Sciatic nerve (tissue), 2 donors: ENCODE measurements at regions not wholly inside any gene's neighbourhood (a gene's known extent, or its start where the extent isn't known, plus 50 kb on each side); places are given as distances from the start of the nearest gene placed in this dataset.
"Not testable (repeated sequence)": the region's sequence is repeated elsewhere in the genome, so short reads cannot be mapped to it uniquely, and the experiment has no call there.

Source experiments
- ATAC-seq: fragments of 200-7000 bp; cut with Tn5 transposase; one replicate; pipeline ENCODE4 v1.9.1; 2020; ENCODE audit warnings: mild to moderate bottlenecking, moderate library complexity
- DNase-seq: peaks from one replicate; pipeline ENCODE4 v3.0.0-alpha.2; 2020; ENCODE audit warnings: low spot score
- intact Hi-C: fragments of 100-400 bp; cut with DNase I; formaldehyde crosslinking; loops from one replicate; pipeline ENCODE4 v1.14.2; 2022
- donor health status: DM: no; HTN: no; CAD: no.
- donor health status: DM: no; HTN: no; CAD: no.

DNA sequence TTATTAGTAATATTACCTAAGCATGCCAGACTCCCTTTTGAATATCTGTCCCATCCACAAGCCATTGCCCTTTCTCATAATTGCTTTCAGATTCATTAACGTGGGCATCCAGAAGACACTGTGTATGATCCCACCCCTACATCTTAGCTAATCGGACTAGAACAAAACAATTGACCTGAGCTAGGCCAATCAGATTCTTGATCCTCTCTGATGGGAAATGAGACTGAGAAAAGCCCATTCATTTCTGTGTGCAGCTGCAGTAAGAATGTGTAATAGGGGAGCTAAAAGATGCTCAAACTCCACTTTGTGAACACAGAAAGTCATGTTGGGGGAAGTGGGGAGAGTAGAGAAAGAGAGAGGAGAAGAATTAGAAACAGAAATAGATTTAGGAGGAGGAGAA lies 281.7 kb upstream of the G2E3 start:
- DNase-seq (no peak), ATAC-seq (no peak)
- intact Hi-C loops, result no loop called here

DNA sequence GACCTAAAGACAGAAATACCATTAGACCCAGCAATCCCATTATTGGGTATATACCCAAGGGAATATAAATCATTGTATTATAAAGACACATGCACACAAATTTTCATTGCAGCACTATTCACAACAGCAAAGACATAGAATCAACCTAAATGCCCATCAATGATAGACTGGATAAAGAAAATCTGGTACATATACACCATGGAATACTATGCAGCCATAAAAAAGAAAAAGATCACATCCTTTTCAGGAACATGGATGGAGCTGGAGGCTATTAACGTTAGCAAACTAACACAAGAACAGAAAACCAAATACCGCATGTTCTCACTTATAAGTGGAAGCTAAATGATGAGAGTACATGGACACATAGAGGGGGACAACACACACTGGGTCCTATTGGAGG lies 280.1 kb upstream of the G2E3 start:
- ATAC-seq, DNase-seq, intact Hi-C loops: not testable (repeated sequence)

DNA sequence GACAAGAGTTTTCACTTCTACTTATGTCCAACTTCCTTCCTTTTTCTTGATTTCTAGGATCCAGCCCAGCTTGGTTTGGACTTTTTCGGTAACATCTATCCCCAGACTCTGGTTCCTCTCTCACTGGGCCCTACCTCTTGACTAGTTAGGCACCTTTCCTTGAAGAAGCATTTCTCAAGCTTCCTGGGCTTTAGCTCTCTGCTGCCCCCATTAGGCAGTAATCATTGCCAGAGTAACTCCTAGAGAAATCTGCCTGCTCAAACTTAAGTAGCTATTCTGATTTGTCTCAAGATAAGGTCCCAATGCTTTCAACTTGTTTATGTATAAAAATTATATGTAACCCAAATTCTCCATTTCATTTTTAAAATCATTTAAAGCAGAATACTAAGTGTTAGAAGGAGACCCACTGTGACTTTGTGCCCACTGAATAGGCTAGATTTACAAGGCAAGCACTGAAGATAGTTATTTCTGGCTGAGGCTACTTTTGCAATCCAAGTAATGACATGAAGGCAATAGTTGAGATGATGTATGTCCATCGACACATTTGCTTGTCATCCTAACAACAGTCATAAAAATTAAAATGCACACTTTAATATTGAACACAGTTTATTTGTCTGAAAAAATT lies 275.0 kb upstream of the G2E3 start:
- intact Hi-C loops, result no loop called here
- DNase-seq, result no peak
- no peak for ATAC-seq

DNA sequence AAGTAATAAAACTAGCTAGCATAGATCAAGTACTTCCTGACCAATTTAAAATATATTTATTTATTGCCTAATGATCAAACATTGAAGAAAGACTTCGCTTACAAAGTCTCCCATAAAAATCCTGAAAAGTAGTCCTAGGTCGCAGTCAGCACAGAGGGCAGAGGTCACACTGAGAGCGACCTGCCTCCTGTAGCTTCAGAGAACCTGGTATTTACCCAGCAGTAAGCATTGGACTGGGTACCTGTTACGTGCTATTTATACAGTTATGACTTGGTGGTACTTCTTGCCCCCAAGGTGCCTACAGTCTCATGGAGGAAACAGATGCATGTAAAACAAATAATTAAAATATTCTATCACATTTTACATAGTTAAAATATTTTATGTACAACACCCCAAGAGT lies 274.1 kb upstream of the G2E3 start:
- no peak for ATAC-seq
- intact Hi-C loops, result no loop called here
- DNase-seq, result no peak

DNA sequence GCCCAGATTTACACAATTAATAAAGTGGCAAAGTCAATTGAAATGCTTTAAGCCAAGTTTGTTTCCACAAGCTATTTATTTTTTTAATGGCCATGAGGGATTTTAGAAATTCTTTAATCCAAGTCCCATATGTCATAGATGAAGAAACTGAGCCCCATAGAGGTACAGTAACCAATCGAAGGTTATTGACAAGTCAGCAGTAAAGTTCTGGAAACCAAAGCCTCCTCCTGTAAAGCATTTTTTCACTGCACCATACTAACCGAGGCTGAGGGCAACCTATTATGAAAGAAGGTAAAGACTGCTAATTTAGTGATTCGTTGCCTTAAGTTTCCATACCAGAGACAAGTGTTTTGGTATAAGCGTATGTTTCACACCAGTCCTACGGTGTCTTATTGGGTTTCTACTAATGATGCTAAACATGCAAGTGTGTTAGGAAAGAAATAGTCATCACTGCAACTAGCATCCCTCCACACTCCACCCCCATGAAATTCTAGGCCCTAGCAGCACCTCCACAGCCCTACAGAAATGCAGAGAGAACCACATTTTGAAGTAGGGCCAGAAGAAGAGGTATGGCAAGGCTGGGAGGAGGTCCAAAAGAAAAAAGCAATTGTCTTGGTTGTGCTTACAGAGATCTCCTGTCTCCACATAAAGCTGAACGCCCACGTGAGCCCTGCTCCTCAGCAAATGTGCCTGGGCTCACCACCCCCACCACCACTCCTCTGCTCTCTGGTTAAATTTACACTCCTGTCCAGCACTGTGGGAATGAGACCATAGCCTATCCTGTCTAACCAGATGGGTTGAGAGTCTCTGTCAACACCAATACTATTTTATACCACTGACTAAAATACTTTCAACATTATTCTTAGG lies 271.1 kb upstream of the G2E3 start:
- ATAC-seq (no peak), DNase-seq (no peak)
- intact Hi-C loops, result no loop called here

DNA sequence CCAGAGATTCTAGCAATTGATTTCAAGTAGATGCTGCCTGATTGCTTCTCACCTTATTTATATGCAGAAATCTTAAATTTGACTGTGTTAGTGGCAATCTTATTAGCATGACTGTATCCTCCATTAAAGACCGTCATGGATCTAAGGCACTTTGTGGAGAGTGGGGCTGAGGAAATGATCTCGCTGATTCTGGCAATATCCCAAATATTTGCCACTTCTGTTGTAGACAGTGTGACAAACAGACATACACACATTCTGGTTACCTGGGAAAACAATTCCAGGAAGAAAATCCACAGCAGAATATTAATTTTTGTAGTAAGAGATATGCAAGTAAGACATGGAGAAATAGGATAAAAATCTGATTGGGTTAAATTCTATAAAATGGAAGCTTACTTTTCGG lies 269.0 kb upstream of the G2E3 start:
- ATAC-seq (no peak), DNase-seq (no peak)

DNA sequence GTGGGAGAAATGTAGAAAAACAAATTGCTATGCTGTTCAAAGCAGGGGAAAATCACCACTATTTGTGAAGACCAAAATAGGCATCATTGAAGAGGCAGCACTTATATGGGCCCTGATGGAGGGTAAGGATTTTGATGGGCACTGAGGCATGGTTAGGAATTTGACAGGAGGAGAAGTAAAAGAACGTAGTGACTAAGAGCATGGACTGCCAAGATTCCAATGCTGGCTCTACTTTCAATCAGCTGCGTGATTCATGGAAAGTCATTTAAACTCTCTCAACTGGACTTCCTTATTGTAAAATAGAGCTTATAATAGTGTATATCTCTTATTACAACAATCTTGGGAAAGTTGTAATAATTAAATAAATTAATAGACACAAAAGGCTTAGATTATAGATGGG lies 267.7 kb upstream of the G2E3 start:
- no peak for DNase-seq

More for the DNA sequence above, 269.0 kb upstream of the G2E3 start:
- intact Hi-C loops, result no loop called here

DNA sequence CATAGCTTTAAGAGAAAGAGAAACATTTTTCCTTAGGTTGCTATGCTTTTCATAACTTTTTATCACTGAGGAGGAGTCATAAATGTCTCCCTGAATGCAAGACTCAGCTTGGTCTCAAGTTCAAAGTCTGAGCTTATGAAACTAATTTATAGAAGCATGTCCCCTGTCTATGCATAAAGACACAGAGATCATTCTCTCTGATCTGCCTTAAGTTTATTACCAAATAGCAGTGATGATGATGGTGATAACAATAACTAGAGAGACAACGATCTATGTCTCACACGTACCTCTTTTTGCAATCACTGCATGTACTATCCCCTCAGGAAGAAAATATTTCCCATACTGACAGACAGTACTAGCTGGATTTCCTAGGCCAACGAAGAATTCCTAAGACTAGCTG lies 266.4 kb upstream of the G2E3 start:
- DNase-seq, result no peak
- no peak for ATAC-seq
- intact Hi-C loops, result no loop called here

More for the DNA sequence above, 267.7 kb upstream of the G2E3 start:
- intact Hi-C loops, result no loop called here
- ATAC-seq, result no peak

DNA sequence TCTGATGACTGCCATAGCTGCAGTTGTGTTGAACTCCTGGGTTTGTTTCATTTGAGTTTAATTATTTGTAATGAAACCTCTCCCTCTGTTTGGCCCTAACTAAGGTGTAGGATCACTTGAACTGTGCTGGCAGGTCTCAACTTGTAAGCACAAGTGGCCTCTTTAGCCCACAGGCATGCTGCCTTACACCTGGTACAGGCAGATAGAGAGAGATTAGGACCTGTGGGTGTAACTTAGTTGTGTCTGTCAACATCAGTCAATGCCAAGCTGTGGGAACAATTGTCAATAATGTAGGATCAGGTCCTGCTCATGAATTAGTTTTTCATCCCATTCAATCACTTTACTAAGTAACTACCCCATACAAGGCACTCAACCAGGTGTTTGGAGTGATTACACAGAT lies 263.0 kb upstream of the G2E3 start:
- intact Hi-C loops, result no loop called here
- ATAC-seq (no peak), DNase-seq (no peak)

DNA sequence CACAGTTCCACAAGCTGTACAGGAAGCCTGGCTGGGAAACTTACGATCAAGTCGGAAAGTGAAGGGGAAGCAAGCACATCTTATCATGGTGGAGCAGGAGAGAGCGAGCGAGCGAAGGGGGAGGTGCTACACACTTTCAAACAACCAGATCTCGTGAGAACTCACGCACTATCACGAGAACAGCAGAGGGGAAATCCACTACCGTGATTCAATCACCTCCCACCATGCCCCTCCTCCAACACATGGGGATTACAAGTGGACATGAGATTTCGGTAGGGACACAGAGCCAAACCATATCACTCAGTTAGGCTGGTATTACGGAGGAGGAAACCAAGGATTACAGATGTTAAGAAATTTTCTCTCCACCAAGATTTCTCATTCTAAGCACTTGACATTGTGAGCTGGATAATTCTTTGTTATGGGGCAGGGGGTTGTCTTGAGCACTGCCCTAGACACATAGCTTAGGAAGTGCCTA lies 262.0 kb upstream of the G2E3 start:
- no peak for ATAC-seq
- intact Hi-C loops, result no loop called here
- DNase-seq, result no peak

DNA sequence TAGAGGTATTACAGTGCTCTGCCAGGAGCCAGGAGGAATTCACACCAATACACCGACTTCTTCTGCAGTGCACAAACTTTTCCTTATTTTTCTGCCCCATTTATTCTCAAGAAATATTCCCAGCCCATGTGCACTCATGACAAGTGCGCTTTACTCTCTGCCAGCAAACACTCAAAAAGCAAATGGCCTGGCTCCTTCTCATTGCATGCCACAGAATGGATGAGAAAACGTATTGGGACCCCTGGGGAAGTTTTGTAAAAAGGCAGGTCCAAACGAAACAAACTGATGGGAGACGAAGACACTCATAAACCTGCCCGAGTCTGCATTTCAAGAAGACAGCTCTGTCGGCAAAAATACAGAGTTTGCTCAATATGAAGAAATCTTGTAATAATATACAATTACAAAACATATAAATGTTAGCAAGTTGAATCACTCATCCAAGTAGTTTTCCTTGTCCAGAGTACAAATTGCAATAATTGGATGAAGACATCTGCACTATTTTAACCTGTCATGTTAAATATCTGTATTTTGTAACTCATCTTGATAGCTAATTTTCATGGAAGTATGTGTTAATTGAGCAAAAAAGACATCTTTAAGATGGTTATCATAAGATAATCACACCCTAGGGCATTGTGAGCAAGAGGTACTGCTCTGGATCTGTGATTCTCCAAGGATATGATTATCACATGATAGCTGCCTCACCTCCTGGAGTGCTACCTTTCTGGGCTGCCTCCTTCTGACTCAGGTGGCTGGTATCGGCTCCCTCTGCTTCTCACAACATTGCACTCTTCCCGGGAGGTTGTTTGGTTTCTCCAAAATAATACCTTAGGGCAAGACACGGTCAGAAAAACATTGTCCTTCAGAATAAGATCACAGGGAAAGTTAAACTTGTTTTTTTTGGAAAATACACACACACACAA lies 260.8 kb upstream of the G2E3 start:
- no peak for DNase-seq
- intact Hi-C loops, result no loop called here
- ATAC-seq, result no peak

DNA sequence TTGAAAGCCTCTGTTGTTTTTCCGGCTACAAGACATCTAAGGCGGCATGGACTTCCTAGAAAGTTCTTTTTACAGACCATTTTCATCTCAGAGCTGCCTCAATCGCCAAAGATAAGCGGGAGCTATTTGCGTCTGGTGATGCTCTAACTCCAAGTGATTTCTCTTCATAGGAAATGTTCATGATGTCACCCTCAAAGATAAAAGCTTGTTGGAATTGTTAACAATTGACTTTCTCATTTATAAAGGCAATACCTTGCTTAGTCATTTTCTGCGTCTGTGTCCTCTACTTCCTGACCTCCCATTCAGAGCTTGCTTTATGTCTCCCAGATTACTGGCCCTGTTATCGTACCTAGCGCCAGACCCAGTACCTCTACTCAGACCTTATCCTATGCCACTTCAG lies 259.0 kb upstream of the G2E3 start:
- no peak for DNase-seq
- ATAC-seq, result no peak
- intact Hi-C loops, result no loop called here

DNA sequence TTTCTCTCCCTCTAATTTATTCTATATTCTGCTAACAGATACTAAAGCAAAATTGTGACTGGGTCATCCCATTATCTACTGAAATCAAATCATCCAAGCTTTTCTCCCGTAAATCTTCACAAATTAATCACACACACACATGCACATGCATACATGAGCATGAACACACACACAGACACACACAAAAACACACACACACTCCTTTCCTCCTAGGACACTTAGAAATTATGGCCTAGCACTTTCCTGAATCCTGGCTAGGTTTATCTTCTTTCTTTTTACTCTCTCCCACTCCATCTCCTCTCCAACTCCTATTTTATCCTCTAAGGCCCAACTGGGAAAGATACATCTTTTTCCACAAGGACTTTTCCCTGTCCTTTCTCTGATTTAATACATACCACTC lies 255.6 kb upstream of the G2E3 start:
- intact Hi-C loops, result no loop called here
- ATAC-seq, result no peak
- no peak for DNase-seq

DNA sequence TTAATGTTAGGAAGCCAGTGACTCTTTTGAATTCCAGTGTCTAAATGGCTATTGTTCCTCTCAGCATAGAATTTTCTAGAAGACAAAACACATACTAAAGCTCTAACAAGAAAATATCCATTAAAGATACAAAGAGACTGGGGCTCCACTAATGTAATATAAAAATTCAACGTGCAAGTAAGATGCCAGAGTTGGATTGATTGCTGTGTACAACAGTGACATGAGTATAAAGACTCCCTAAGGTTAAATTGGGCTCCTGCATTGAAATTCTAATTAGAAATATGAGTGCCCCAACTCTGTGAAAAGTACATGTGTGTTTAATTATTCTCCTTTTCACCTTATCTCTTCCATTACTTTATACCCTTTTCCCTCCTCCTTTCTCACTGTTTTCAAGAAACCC lies 253.6 kb upstream of the G2E3 start:
- no peak for DNase-seq
- intact Hi-C loops, result no loop called here
- no peak for ATAC-seq

DNA sequence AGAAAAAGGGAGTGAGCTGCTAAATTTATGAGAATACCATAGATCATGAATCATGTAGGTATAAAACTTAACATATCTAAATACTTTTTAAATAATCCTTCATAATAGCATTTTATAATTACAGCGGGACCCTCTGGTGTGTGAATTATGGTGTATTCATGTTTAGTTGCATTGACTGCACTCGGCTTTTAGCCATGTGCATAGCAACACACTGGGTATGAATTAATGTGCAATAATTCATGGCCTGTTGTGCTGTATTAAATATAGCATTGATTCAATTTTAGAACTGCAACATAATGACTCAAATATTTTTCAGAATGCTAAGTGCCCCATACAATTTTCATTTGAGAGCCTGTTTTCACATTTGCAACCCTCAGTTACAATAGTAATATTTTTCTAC lies 249.6 kb upstream of the G2E3 start:
- DNase-seq (no peak), ATAC-seq (no peak)
- intact Hi-C loops, result no loop called here

DNA sequence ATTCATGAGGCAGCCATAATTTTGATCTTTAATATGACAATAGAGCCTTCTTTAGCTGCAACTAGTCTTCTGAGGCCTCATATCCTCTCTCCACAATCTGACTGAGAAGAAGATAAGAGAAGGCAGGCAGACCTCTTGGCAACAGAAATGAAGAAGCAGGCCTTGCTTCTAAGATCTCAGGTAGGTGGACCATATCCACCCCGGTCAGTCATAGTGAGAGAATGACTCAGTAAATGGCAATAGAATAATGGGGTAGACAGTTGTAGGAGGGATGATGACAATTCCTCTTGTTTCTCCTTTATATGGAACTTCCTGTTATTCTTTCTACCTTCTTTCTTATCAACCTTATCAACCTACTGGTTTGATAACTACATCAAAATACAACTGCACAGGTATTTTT lies 246.7 kb upstream of the G2E3 start:
- intact Hi-C loops, result no loop called here

DNA sequence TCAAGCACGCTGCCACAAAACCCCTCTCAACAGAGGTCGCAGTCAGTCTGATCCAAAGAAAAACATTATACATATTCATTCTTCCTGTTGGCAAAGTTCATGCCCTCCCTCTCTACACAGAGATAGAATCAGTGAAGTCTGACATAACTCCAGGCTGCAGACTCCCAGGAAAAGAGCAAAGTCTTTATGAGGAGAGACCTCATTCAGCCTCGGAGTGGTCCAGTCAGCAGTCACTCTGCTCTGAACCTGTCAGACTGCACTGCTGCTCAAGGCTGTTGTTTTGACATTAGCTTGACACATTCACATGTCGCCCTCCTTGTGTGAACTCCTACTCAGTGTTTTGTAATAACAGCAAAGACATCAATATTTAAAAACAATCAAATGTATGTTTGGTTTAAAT lies 241.2 kb upstream of the G2E3 start:
- DNase-seq (no peak), ATAC-seq (no peak)
- intact Hi-C loops, result no loop called here

More for the DNA sequence above, 246.7 kb upstream of the G2E3 start:
- ATAC-seq (no peak), DNase-seq (no peak)

DNA sequence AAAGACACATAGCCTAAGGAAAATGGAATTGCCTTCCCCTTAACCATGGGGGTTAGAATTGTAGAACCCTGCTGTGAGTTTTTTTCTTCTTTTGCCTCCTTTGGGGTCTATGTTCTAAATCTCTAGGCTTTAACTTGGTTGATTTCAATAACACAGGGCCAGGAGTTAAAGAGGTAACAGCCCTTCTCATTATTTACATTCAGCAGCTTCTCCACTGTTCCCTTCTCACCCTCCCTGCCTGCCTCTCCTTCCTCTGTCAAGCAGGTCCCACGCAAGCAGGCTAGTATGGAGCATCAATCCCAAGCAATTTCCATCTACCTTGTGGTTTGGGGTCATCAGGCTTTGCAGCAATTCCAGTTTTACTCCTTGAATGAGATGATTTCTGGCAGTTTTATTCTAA lies 236.1 kb upstream of the G2E3 start:
- DNase-seq (no peak), ATAC-seq (no peak)
- intact Hi-C loops, result no loop called here

DNA sequence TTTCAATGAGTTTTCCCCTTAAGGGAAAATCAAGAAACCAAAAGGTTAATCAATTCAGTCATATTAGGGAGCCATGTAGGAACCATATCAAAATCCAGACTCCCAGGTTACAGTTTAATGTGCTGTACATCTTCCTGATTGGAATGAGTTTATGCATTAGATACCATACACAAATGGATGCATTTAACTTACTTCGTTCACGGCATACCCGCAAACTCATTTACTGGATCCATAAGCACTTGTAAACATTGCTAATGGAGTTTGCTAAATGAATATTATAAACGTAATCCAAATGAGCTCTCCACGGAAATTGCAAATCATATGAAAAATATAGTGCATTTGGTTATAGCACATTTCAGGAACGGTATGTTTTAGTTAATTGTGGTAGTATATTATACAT lies 228.9 kb upstream of the G2E3 start:
- intact Hi-C loops, result no loop called here
- ATAC-seq, result no peak
- DNase-seq, result no peak

DNA sequence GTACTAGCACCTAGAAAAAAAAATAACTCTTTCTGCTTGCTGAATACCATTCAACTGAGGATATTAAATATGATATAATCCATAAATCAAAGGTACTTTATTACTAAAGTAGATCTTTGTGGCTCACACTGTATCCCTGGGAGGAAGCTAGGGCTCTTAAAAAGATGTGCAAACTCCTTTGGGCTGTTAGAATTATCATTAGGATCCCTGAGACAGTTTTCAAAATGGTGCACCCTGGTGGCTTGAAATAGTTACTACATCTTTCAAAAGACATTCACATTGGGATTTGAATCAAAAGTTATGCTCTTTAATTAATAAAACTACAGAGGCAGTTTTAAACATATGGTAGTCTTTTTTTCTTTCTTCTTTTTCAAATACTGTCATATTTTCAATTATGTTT lies 228.5 kb upstream of the G2E3 start:
- ATAC-seq, result no peak
- intact Hi-C loops, result no loop called here
- DNase-seq, result no peak
